HG02678 (cell line): ENCODE measurements at regions not wholly inside any gene's neighbourhood (a gene's known extent, or its start where the extent isn't known, plus 50 kb on each side); places are given as distances from the start of the nearest gene placed in this dataset.
"Not testable (repeated sequence)": the region's sequence is repeated elsewhere in the genome, so short reads cannot be mapped to it uniquely, and the experiment has no call there.

ENCODE experiments used
- ATAC-seq: cut with Tn5 transposase; IDR thresholded peaks from one replicate; pipeline ENCODE4 v1.9.1; 2021; ENCODE audit warnings: mild to moderate bottlenecking, moderate library complexity; ENCODE audit not compliant: unreplicated experiment

GRCh38 chr11:106276859-106277436 lies 199.5 kb downstream of the AASDHPPT start:
- ATAC-seq = no peak

GRCh38 chr11:106277484-106277883 lies 200.0 kb downstream of the AASDHPPT start:
- no peak for ATAC-seq

DNA sequence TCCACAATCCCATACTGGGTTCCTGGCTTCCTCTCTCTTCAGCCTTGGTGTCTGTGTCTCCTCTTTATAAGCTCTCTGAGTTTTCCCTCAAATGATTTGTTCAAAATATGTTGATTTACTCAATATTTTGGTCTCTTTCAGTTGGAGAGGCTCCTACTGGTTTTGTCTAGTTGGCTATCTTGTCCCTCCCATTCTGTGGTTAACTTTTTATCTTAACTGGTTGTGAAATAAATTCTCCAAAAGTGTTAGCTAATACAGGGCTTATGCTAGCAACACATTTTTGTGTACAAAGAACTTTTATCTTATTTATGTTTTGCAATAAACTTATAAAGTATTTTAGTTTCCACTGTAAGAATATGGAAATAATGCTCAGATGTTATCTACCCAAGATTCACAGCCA lies 200.9 kb downstream of the AASDHPPT start:
- ATAC-seq = no peak

GRCh38 chr11:106280036-106280435 lies 202.6 kb downstream of the AASDHPPT start:
- ATAC-seq = no peak

DNA sequence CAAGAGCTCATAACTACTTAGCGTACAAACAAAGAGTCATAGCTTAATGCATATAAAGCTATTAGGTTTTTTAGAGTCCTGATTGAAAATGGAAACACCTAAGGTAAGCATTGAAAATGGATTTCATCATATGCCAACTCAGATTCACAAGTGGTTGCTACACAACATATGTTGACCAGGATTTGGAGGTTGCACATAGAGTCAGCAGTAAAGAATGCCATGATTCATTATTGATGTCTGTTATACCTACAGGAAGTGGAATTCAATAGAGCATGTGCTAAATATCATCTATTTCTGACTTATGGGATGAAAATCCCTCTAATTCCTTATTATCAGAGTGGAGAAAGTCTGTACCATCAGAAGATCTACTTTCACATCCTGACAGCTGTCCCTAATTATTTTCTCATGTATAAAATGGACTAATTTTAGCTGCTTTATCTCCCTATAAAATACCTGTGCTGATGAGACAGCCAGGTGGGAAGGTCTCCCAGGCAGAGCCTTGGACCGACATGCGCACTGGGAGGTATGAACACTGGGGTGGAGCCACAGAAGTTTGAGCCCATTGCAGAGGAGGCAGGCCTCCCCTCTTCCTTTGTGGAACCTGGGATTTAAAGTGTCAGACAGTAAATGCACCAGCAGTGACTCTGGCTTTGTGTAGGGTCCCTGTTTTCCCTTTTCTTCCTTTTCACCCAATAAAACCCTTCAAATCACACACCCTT lies 204.2 kb downstream of the AASDHPPT start:
- ATAC-seq = no peak

DNA sequence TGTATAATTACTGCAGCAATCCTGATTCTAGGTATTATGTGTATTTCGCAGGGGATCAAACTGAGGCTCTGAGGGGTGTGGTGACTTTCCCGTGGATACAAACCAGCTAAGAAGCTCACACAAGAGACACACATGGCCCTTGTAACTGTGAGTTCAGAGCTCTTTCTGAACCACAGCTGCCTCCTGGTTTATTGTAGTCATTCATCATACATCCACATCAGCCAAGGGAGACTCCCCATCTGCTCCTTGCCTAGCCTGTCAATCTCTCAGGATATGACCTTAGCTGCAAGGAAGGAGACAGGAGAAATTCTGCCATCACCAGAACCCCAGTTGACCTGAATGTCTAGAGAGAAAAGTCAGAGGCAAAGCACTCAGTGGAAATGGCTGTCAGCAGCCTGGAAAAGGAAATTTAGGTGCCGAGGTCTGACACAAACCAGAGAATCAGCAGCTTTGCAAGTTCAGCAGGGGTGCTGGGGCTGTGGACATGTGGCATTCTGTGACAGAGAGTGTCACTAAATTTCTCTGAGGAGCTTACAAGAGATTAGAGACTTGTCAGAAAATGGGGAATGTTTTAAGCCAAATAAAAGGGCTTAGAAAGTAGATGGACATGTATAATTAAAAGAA lies 209.5 kb downstream of the AASDHPPT start:
- no peak for ATAC-seq

GRCh38 chr11:106288057-106288456 lies 210.6 kb downstream of the AASDHPPT start:
- ATAC-seq = no peak

GRCh38 chr11:106288822-106289387 lies 211.4 kb downstream of the AASDHPPT start:
- ATAC-seq = no peak

DNA sequence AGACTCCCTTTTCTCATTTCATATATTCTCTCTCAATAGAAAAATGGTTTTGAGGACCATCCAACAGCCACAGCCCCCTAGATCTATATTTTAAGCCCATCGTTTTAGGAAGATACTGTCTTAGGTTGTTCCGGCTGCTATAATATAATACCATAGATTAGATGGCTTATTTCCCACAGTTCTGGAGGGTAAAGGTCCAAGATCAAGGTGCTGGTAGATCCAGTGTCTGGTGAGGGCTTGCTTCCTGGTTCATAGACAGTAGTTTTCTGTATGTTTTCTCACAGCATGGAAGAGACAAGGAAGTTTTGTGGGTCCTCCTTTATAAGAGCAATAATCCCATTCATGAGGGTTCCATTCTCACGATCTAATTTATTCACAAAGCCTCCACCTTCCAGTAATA lies 215.1 kb downstream of the AASDHPPT start:
- ATAC-seq = no peak

DNA sequence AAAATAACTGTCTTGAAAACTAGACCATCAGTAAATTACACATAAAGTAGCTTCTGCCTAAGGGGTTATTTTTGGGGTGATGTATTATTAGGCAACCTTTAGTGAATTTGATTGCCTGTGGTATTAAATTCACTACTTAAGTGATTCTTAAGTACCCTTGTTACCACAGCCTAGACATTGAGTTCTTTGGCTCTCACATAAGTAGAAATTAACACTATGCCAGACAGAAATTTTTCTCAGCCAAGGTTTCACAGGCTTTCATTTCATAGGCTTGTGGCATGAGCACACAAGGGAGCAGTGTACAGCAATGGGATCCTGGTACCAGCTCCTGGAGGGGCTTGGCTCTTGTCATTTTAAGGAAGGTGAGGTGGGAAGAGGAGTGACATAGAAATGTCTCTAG lies 218.5 kb downstream of the AASDHPPT start:
- ATAC-seq = no peak

- no peak for ATAC-seq
Observed at GRCh38 chr11:106302416-106302815, 225.0 kb downstream of the AASDHPPT start.

DNA sequence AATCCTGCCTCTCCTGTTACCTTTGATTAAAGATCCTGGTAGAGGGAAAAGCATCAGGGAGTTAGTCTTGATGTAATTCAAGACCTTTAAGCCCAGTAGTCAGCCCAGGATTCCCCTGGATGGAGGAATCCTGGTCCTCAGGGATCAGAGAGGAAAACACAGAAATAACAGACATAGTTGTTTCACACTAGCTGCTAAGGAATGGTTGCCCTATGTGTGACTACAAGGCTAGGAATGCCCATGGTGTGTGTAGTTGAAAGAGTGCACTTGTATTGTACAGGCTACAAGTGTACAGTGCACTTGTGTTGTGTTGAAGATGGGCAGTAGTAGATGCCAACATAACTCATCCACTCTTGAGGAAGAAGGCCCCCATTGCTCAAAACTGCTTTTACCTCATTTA lies 226.8 kb downstream of the AASDHPPT start:
- no peak for ATAC-seq

- no peak for ATAC-seq
Observed at GRCh38 chr11:106305458-106305857, 228.0 kb downstream of the AASDHPPT start.

- no peak for ATAC-seq
Observed at GRCh38 chr11:106306942-106307341, 229.5 kb downstream of the AASDHPPT start.

- no peak for ATAC-seq
Observed at GRCh38 chr11:106309070-106309684, 231.7 kb downstream of the AASDHPPT start.

GRCh38 chr11:106311531-106312230 lies 234.2 kb downstream of the AASDHPPT start:
- no peak for ATAC-seq

DNA sequence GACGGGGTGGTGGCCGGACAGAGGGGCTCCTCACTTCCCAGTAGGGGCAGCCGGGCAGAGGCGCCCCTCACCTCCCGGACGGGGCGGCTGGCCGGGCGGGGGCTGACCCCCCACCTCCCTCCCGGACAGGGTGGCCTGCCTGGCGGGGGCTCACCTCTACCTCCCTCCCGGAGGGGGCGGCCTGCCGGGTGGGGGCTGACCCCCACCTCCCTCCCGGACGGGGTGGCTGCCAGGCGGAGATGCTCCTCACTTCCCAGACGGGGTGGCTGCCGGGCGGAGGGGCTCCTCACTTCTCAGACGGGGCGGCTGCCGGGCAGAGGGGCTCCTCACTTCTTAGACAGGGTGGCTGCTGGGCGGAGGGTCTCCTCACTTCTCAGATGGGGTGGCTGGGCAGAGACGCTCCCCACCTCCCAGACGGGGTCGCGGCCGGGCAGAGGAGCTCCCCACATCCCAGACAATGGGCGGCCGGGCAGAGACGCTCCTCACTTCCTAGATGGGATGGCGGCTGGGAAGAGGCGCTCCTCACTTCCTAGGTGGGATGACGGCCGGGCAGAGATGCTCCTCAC lies 239.8 kb downstream of the AASDHPPT start:
- not testable (repeated sequence) for ATAC-seq

DNA sequence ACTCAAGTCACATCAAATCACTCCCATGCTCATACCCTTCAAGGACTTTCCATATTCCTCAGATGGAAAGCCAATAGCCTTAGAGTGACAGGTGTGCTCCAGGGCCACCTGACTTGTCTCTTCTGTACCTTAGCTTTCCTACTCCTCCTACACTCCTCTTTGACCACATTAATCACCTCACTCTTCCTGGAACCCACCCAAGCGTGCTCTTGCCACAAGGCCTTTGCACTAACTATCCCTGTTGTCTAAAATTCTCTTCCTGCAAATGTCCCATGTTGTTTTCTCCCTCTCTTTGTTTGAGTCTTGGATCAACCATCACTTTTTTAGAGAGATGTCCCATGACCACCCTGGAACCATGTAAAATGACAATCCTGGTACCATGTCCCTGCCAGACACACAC lies 244.1 kb downstream of the AASDHPPT start:
- ATAC-seq = no peak

DNA sequence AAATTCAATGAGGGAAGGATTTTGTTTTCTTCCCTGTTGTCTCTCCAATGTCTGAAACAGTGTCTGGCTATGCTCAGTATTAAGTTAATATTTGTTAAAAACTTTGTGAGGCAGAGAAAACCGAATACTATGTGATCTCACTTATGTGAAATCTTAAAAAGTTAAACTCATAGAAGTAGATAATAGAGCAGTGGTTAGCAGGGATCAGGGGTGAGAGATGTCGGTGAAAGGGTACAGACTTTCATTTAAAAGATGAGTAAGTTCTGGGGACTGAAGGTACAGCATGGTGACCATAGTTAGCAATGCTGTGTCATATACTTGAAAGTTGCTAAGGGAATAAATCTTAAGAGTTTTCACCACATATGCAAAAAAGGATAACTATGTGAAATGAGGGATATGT lies 244.6 kb downstream of the AASDHPPT start:
- ATAC-seq = no peak

DNA sequence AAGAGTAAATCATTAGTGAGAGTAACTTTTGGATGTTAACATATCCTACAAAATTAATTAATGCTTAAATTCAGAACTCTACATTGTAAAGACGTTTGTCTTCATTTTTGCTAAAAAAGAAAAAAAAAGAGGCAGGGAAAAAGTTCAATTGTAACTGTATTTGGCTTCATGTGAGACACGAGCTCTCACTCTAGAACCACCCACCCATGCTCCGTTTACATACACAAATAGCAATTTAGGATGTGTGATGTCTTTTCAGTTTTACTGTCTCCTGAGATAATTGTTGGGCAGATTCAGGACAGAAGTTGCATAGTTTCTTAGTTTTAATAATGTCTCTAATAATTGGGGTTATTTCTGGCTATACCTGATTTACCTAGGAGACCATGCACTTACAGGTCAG lies 248.6 kb downstream of the AASDHPPT start:
- ATAC-seq = no peak

DNA sequence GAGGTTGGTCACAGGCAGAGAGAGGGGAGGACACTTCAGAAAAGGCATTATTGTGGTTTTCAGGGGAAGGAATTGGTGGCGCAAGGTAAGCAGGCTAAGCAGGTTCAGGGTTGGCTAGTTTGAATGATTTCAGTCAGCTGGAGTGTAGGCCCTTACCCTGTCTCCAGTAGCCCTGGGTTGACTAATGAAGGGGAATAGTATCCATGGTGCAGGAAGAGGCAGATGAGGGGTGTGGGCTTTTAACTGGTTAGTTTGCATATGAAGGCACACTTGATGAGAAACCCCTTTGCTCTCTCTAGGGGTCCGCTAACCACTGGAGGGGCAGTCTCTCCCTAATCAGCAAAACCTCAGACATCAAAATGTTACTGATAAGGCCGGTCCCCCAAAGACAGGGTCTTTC lies 249.7 kb downstream of the AASDHPPT start:
- ATAC-seq = no peak
